ENCODE measurements at regions not wholly inside any gene's neighbourhood (a gene's known extent, or its start where the extent isn't known, plus 50 kb on each side); places are given as distances from the start of the nearest gene placed in this dataset.

GRCh38 chr10:33897291-33897752 is 562.9 kb upstream of the NRP1 start:
- intact Hi-C loops (cut with DNase I) = no loop called here
- Histone ChIP-seq H3K9me3 (ENCODE audit: control insufficient read depth, low read length) (no peaks in the 10 kb centered on the region), H3K27me3 (ENCODE audit: control insufficient read depth, insufficient read depth) (no peaks in the 10 kb centered on the region), H3K4me3 (ENCODE audit: low read length) (no peak overlapping the region), H3K27ac (ENCODE audit: low read length) (peak overlapping the region; percentile 45), H3K4me1 (ENCODE audit: control insufficient read depth, insufficient read depth, low read length) (peaks cover 4% of the 10 kb centered on the region)
- ATAC-seq = no peak
- DNase-seq = no peak
- 57% methylated on average over 6 of the region's 6 CpGs for WGBS

GRCh38 chr10:33893506-33893905 is 559.0 kb upstream of the NRP1 start:
- Histone ChIP-seq H3K27me3 (ENCODE audit: control insufficient read depth, insufficient read depth) (no peaks in the 10 kb centered on the region), H3K4me1 (ENCODE audit: control insufficient read depth, insufficient read depth, low read length) (peaks cover 4% of the 10 kb centered on the region), H3K9me3 (ENCODE audit: control insufficient read depth, low read length) (no peaks in the 10 kb centered on the region), H3K27ac (ENCODE audit: low read length) (no peak overlapping the region), H3K4me3 (ENCODE audit: low read length) (no peak overlapping the region)
- intact Hi-C loops (cut with DNase I) = no loop called here
- DNase-seq (no peak), ATAC-seq (peak; percentile 73 to 83)

GRCh38 chr10:33889371-33889770 is 554.9 kb upstream of the NRP1 start:
- DNase-seq (no peak), ATAC-seq (no peak)
- Histone ChIP-seq H3K27ac (ENCODE audit: low read length) (no peak overlapping the region), H3K4me1 (ENCODE audit: control insufficient read depth, insufficient read depth, low read length) (no peaks in the 10 kb centered on the region), H3K4me3 (ENCODE audit: low read length) (no peak overlapping the region), H3K9me3 (ENCODE audit: control insufficient read depth, low read length) (no peaks in the 10 kb centered on the region), H3K27me3 (ENCODE audit: control insufficient read depth, insufficient read depth) (no peaks in the 10 kb centered on the region)
- intact Hi-C loops (cut with DNase I) = no loop called here
- WGBS = 91% methylated on average over 2 of the region's 2 CpGs

- intact Hi-C loops (cut with DNase I) = no loop called here
- Histone ChIP-seq H3K27ac (ENCODE audit: low read length) (no peak overlapping the region), H3K4me3 (ENCODE audit: low read length) (no peak overlapping the region), H3K27me3 (ENCODE audit: control insufficient read depth, insufficient read depth) (no peaks in the 10 kb centered on the region), H3K9me3 (ENCODE audit: control insufficient read depth, low read length) (no peaks in the 10 kb centered on the region), H3K4me1 (ENCODE audit: control insufficient read depth, insufficient read depth, low read length) (no peaks in the 10 kb centered on the region)
- DNase-seq (no peak), ATAC-seq (peak in 1 of 2 donors; percentile 22)
- 97% methylated on average over 3 of the region's 3 CpGs for WGBS
These were observed 552.7 kb upstream of the NRP1 start for GRCh38 chr10:33887188-33887587.

GRCh38 chr10:33886299-33886698 is 551.8 kb upstream of the NRP1 start:
- Histone ChIP-seq H3K4me3 (ENCODE audit: low read length) (no peak overlapping the region), H3K9me3 (ENCODE audit: control insufficient read depth, low read length) (no peaks in the 10 kb centered on the region), H3K27me3 (ENCODE audit: control insufficient read depth, insufficient read depth) (no peaks in the 10 kb centered on the region), H3K27ac (ENCODE audit: low read length) (no peak overlapping the region), H3K4me1 (ENCODE audit: control insufficient read depth, insufficient read depth, low read length) (no peaks in the 10 kb centered on the region)
- intact Hi-C loops (cut with DNase I) = no loop called here
- DNase-seq = no peak
- WGBS = 85% methylated on average over 2 of the region's 2 CpGs
- no peak for ATAC-seq

- ATAC-seq = no peak
- intact Hi-C loops (cut with DNase I) = no loop called here
- no peak overlapping the region for H3K27ac ChIP-seq (ENCODE audit: low read length)
- 75% methylated on average over 2 of the region's 2 CpGs for WGBS
- H3K4me1 ChIP-seq (ENCODE audit: control insufficient read depth, insufficient read depth, low read length) = no peaks in the 10 kb centered on the region
- H3K4me3 ChIP-seq (ENCODE audit: low read length) = no peak overlapping the region
- H3K9me3 ChIP-seq (ENCODE audit: control insufficient read depth, low read length) = no peaks in the 10 kb centered on the region
- H3K27me3 ChIP-seq (ENCODE audit: control insufficient read depth, insufficient read depth) = no peaks in the 10 kb centered on the region
- DNase-seq = no peak
These were observed 550.1 kb upstream of the NRP1 start for GRCh38 chr10:33884604-33885003.

GRCh38 chr10:33883881-33884280 is 549.4 kb upstream of the NRP1 start:
- 87% methylated on average over 1 of the region's 1 CpG for WGBS
- Histone ChIP-seq H3K27me3 (ENCODE audit: control insufficient read depth, insufficient read depth) (no peaks in the 10 kb centered on the region), H3K27ac (ENCODE audit: low read length) (no peak overlapping the region), H3K4me1 (ENCODE audit: control insufficient read depth, insufficient read depth, low read length) (no peaks in the 10 kb centered on the region), H3K9me3 (ENCODE audit: control insufficient read depth, low read length) (no peaks in the 10 kb centered on the region), H3K4me3 (ENCODE audit: low read length) (no peak overlapping the region)
- intact Hi-C loops (cut with DNase I) = no loop called here
- DNase-seq (no peak), ATAC-seq (no peak)

GRCh38 chr10:33882996-33883395 is 548.5 kb upstream of the NRP1 start:
- H3K9me3 ChIP-seq (ENCODE audit: control insufficient read depth, low read length) = no peaks in the 10 kb centered on the region
- no peak for DNase-seq
- no peak for ATAC-seq
- WGBS = 89% methylated on average over 1 of the region's 1 CpG
- H3K4me1 ChIP-seq (ENCODE audit: control insufficient read depth, insufficient read depth, low read length) = no peaks in the 10 kb centered on the region
- no peaks in the 10 kb centered on the region for H3K27me3 ChIP-seq (ENCODE audit: control insufficient read depth, insufficient read depth)
- H3K27ac ChIP-seq (ENCODE audit: low read length) = no peak overlapping the region
- no peak overlapping the region for H3K4me3 ChIP-seq (ENCODE audit: low read length)
- intact Hi-C loops (cut with DNase I) = no loop called here

- no peak overlapping the region for H3K4me3 ChIP-seq (ENCODE audit: low read length)
- intact Hi-C loops (cut with DNase I) = no loop called here
- WGBS = 92% methylated on average over 5 of the region's 5 CpGs
- no peaks in the 10 kb centered on the region for H3K9me3 ChIP-seq (ENCODE audit: control insufficient read depth, low read length)
- H3K4me1 ChIP-seq (ENCODE audit: control insufficient read depth, insufficient read depth, low read length) = no peaks in the 10 kb centered on the region
- no peak for ATAC-seq
- H3K27ac ChIP-seq (ENCODE audit: low read length) = no peak overlapping the region
- DNase-seq = peak in 2 of 3 donors; percentile 21 to 33
- H3K27me3 ChIP-seq (ENCODE audit: control insufficient read depth, insufficient read depth) = no peaks in the 10 kb centered on the region
These were observed 545.8 kb upstream of the NRP1 start for GRCh38 chr10:33880291-33880690.

GRCh38 chr10:33878238-33878786 is 543.8 kb upstream of the NRP1 start:
- ATAC-seq (no peak), DNase-seq (no peak)
- Histone ChIP-seq H3K4me3 (ENCODE audit: low read length) (no peak overlapping the region), H3K27me3 (ENCODE audit: control insufficient read depth, insufficient read depth) (no peaks in the 10 kb centered on the region), H3K27ac (ENCODE audit: low read length) (no peak overlapping the region), H3K4me1 (ENCODE audit: control insufficient read depth, insufficient read depth, low read length) (no peaks in the 10 kb centered on the region), H3K9me3 (ENCODE audit: control insufficient read depth, low read length) (no peaks in the 10 kb centered on the region)
- WGBS = 74% methylated on average over 10 of the region's 10 CpGs
- intact Hi-C loops (cut with DNase I) = no loop called here

GRCh38 chr10:33876584-33877400 is 542.3 kb upstream of the NRP1 start:
- WGBS = 69% methylated on average over 9 of the region's 9 CpGs
- ATAC-seq (peak; percentile 65 to 84), DNase-seq (peak in 2 of 3 donors; percentile 16 to 60)
- no peaks in the 10 kb centered on the region for H3K27me3 ChIP-seq (ENCODE audit: control insufficient read depth, insufficient read depth)
- intact Hi-C loops (cut with DNase I) = no loop called here
- H3K4me1 ChIP-seq (ENCODE audit: control insufficient read depth, insufficient read depth, low read length) = no peaks in the 10 kb centered on the region
- H3K4me3 ChIP-seq (ENCODE audit: low read length) = no peak overlapping the region
- H3K27ac ChIP-seq (ENCODE audit: low read length) = no peak overlapping the region
- no peaks in the 10 kb centered on the region for H3K9me3 ChIP-seq (ENCODE audit: control insufficient read depth, low read length)

Data from right cardiac atrium (tissue), 5 donors.